B cell (primary cell): ENCODE measurements at regions not wholly inside any gene's neighbourhood (a gene's known extent, or its start where the extent isn't known, plus 50 kb on each side); places are given as distances from the start of the nearest gene placed in this dataset.
"Not testable (repeated sequence)": the region's sequence is repeated elsewhere in the genome, so short reads cannot be mapped to it uniquely, and the experiment has no call there.

Experiments used
- CTCF ChIP-seq: fragments of 200-600 bp; IDR thresholded peaks from one replicate; pipeline ENCODE4 v1.8.0; 2022; ENCODE audit warnings: antibody characterized with exemption, mild to moderate bottlenecking
- EZH2 ChIP-seq: IDR thresholded peaks from 2 replicates; pipeline ENCODE4 v1.6.1; 2012; ENCODE audit warnings: borderline replicate concordance, low read depth, mild to moderate bottlenecking, moderate library complexity, low read length; ENCODE audit not compliant: insufficient read depth, poor library complexity, severe bottlenecking

- not testable (repeated sequence) for TF ChIP-seq CTCF, EZH2
Measured at GRCh38 chr9:94191706-94192105, 67.4 kb upstream of the ZNF169 start.
